NCI-H524 (cell line): ENCODE measurements at regions not wholly inside any gene's neighbourhood (a gene's known extent, or its start where the extent isn't known, plus 50 kb on each side); places are given as distances from the start of the nearest gene placed in this dataset.
A peak's percentile ranks its signal among the peaks of the same experiment; 100 is the strongest.
"Not testable (repeated sequence)": the region's sequence is repeated elsewhere in the genome, so short reads cannot be mapped to it uniquely, and the experiment has no call there.

ENCODE experiments used
- DNase-seq, 2 experiments: peaks; one replicate each; lab custom pipeline; 2025; lab: John Stamatoyannopoulos, UW

DNA sequence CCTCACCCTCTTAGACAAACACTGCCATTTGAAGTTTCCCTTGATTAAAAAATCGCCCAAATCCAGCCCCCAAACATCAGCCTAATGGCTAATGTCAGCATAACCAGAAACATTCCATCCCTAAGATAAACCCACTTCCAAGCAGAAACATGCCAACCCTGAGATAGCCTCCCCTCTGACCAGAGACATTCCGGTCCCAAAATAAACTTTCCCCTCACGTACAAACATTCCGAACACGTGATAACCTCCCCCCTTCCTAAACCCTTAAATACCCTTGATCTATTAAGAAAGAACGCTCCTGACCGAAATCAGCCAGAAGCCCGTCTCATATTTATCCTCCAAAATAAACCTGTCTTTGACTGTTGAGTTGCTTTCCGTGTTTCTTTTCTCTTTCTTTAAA lies 237.2 kb downstream of the ASMT start:
- no peak for DNase-seq

DNA sequence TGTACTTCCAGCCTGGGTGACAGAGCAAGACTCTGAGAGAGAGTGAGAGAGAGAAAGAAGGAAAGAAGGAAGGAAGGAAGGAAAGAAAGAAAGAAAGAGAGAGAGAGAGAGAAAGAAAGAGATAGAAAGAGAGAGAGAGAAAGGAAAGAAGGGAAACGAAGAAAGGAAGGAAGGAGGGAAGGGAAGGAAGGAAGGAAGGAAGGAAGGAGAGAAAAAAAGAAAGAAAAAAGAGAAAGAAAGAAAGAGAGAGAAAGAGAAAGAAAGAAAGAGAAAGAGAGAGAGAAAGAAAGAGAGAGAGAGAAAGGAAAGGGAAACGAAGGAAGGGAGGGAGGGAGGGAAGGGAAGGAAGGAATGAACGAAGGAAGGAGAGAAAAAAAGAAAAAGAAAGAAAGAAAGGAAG lies 238.6 kb downstream of the ASMT start:
- no peak for DNase-seq

DNA sequence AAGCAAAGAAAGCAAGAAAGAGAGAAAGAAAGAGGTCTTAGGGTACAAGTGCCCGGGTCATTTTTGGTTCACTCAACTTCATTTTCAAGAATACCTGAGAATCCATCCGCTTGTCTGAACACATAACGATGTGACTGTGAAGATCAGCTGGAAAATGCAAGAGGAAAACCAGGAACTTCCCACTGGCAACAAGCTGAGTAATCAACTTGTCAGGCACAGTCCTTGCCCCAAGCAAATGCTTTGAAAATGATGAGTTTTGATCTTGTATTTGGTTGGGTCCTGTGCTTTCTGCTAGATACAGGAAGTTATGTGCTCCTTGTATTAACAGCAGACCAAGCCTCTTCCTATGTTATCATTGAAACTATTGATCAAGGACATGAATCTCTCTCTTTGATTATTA lies 239.1 kb downstream of the ASMT start:
- DNase-seq: no peak

DNA sequence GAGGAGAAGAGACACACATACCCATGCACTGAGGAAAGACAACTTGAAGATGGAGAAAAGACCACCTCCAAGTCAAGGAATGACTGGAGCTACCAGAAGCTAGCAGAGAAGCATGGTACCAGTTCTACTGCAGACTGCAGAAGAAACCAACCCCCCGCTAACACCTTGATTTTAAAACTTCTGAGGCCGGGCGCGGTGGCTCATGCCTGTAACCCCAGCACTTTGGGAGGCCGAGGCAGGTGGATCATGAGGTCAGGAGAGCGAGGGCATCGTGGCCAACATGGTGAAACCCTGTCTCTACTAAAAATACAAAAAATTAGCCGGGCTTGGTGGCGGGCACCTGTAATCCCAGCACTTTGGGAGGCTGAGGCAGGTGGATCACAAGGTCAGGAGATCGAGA lies 240.0 kb downstream of the ASMT start:
- DNase-seq: not testable (repeated sequence)

DNA sequence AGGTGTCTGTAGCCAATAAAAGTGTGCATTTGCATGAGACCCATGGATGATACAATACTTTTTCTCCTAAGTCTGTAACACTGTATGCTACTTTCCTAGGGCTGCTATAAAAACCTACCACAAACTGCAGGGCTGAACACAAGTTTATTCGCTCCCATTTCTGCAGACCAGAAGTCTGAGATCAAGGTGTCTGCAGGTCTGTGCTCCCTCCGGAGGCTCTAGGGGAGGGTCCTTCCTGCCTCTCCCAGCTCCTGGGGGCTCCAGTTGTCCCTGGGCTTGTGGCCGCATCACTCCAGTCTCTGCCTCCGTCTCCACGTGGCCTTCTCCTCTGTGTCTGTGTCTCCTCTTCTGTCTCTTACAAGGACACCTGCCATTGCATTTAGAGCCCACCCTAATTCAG lies 244.4 kb downstream of the ASMT start:
- DNase-seq: not testable (repeated sequence)

DNA sequence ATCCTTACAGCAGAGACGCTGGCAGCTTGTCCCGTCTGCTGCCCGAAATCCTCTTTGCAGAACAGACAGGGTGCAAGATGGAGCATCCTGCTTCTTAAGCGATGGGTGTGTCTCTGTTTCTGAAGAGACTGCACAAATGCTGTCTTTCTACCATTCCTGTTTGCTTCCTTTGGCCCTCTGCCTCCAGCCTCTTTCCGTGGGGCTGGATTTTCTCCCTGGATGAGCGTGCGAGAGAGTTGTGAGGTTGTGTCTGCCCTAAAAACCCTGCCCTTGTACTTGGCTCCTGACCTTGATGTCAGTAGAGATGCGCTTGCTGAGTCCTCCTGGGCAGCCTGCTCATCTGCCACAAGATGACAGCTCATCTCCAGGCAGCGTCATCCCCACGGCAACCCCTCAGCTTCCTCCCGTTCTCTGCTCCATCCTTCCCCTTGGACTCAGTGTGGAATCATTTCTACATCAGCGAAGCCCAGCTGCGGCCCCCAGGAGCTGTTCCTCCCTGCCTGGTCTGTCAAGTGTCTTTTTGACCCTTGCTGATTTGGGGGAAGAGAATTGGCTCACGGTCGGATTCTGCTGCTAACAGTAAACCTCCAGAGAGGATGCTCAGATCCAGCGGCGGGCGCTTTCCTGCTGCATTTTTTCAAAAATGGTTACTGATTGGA lies 246.2 kb downstream of the ASMT start:
- no peak for DNase-seq

DNA sequence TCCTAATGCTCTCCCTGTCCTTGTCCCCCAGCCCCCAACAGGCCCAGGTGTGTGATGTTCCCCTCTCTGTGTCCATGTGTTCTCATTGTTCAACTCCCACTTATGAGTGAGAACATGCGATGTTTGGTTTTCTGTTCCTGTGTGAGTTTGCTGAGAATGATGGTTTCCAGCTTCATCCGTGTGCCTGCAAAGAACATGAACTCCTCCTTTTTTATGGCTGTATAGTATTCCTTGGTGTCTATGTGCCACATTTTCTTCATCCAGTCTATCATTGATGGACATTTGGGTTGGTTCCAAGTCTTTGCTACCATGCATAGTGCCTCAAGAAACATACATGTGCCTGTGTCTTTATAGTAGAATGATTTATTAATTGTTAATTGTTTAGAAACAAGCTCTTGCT lies 249.1 kb downstream of the ASMT start:
- not testable (repeated sequence) for DNase-seq

DNA sequence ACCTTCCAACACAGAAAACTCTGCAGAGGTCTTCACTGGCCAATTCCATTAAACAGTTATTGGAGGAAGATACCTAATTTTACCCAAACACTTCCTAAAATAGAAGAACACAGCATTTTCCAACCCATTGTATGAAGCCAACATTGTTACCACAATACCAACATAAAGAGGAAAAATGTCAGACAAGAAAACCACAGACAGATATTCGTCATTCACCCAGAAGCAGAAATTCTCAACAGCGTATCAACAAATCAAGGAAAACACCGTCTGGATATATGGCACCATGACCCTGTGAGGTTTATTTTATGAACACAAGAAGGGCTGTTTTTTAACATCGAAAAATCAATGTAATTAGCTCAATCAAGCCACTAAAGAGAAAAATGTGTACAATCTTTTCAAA lies 255.6 kb downstream of the ASMT start:
- DNase-seq: no peak

DNA sequence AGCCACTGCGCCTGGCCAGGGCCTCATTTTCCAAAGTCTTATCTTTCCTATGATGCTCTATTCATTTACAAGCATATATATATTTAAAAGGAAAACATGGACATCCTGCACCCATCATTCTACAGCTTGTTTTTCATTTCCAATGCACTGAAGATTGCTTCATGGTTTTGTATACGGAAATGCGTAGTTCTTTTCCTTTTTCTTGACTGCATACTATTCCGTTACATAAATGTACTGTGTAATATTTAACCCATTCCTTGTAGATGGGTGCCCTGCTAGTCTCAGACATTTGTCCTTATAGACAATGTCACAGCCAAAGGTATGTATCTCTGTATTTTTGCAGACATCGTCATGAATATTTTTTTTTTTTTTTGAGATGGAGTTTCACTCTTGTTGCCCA lies 257.0 kb downstream of the ASMT start:
- no peak for DNase-seq

DNA sequence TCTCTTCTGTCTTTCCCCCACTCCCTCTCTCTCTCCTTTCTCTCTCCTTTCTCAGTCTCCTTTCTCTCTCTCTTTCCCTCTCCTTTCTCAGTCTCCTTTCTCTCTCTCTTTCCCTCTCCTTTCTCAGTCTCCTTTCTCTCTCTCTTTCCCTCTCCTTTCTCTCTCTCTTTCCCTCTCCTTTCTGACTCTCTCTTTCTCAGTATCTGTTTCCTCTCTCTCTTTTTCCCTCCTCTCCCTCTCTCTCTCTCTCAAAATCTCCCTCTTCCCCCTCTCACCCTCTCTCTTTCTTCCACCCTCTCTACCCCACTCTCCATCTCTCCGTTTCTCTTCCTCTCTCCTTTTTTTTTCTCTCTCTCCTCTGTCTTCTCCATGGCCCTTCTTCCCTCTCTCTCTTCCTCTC lies 258.8 kb downstream of the ASMT start:
- no peak for DNase-seq

DNA sequence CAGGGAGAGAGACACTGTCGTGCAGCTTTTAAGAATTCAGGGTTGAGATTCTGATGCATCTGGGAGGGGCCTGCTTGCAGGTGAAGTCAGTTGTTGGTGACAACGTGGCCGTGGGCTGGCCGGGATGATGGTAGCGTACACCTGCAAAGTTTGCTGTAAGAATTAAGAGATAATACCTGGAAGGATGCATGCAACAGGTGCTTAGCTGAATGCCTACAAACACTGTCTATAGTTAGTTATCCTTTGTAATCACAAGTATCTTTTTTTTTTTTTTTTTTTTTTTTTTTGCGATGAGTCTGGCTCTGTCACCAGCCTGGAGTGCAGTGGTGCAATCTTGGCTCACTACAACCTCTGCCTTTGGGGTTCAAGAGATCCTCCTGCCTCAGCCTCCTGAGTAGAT lies 259.6 kb downstream of the ASMT start:
- DNase-seq: no peak

DNA sequence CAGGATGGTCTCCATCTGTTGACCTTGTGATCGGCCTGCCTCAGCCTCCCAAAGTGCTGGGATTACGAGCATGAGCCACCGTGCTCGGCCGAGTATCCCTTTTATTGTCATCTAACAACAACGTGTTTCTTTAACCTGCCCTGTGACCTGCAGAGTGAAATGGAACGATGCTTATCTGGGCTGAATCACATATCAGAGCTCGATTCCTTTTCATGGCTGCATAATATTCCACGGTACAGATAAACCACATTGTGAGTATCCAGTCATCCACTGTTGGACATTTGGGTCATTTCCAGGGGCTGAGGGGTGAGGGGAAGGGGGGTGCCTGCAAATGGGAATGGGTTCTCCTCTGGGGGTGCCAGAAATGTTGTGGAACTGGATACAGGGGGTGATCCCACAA lies 260.0 kb downstream of the ASMT start:
- DNase-seq: no peak

DNA sequence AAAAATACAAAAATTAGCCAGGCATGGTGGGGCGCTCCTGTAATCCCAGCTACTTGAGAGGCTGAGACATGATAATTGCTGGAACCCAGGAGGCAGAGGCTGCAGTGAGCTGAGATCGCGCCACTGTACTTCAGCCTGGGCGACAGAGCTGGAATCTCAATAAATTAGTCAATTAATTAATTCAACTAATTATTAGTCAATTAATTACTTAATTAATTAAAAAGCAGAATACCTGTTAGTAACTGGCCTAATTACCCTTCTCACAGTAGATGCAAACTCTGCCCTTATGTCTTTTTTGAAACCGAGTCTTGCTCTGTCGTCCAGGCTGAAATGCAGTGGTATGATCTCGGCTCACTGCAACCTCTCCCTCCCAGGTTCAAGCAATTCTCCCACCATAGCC lies 261.2 kb downstream of the ASMT start:
- DNase-seq: no peak

DNA sequence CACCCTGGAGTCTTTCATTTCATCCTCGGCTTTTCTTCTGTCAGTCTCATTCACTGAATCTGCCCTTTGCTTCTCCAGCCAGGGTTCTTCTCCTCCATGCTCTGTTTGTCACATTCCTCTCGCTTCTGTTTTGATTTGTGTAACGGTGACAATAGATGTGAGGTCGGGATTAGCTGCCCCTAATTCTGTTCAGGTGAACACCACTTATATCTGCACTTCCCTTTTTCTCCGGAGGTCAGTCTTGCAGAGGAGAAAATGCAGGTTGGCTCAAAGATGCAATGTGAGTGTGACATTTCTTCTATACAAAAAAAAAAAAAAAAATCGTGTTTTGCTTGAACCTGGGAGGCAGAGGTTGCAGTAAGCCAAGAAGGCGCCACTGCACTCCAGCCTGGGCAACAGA lies 262.9 kb downstream of the ASMT start:
- no peak for DNase-seq

DNA sequence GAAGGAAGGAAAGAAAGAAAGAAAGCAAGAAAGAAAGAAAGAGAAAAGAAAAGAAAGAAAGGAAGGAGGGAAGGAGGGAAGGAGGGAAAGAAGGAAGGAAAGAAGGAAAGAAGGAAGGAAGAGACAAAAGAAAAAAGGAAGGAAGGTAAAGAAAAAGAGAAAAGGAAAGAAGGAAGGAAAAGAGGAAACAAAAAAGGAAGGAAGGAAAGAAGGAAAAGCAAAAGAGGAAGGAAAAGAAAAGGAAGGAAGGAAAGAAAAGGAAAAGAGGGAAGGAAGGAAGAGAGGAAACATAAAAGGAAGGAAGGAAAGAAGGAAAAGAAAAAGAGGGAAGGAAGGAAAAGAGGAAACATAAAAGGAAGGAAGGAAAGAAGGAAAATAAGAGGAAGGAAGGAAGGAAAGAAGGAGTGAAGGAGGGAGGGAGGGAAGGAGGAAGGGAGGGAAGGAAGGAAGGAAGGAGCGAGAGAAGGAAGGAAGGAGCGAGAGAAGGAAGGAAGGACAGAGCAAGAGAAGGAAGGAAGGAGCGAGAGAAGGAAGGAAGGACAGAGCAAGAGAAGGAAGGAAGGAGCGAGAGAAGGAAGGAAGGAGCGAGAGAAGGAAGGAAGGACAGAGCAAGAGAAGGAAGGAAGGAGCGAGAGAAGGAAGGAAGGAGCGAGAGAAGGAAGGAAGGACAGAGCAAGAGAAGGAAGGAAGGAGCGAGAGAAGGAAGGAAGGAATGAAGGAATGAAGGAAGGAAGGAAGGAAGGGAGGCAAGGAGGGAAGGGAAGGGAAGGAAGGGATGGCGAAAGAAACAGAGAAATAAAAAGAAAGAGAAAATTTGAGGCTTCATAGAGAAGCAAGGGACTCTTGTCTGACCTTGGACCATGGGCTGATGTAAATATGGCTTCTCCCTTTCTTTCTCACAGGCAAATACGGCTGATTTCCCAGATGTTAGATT lies 266.3 kb downstream of the ASMT start:
- not testable (repeated sequence) for DNase-seq

DNA sequence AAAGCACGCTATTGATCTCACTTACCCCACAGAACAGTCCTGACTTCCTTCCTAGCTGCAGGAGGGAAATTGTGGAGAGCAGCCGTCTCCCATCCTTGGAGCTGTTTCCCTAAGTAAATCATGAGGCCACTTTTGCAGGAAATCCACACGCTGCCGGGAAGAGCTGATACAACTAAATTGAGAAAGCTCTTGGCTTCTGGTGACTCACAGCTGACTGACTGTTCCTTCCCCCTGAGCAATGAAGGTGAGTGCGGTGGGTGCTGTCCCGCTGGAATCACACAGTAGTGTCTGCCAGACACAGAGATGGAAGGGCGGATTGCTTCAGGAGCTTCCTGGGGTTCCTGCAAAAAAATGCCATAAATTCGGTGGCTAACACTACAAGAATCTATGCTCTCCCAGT lies 268.9 kb downstream of the ASMT start:
- no peak for DNase-seq

DNA sequence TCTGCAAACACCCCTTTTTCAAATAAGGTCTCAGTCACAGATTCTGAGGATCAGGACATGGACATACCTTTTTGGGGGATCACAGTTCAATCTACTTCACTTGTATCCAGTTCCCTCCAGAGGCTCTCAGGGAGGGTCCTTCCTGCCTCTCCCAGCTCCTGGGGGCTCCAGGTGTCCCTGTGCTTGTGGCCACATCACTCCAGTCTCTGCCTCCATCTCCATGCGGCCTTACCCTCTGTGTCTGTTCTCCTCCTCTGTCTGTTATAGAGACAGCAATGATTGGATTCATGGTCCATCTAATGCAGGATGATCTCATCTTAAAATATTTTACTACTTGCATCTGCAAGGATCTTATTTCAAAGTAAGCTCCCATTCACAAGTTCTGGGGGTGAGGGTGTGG lies 269.6 kb downstream of the ASMT start:
- DNase-seq: no peak

DNA sequence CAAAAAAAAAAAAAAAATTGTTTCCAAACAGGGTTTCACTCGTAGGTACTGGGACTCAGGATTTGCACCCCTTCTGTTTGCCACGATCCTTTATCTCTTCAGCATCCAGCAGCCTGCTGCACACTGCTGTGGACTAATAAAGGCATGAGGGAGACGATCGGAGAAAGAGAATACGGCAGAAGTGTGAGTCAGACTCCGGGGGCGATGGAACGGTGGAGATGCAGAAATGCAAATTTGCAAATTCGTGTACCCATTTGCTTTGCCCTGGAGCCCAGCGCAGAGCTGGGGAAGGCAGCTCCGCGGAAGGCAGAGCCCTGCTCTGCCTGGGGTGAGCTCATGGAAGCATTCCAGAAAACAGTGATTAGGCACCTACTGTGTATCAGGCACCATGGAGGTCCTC lies 270.3 kb downstream of the ASMT start:
- no peak for DNase-seq

DNA sequence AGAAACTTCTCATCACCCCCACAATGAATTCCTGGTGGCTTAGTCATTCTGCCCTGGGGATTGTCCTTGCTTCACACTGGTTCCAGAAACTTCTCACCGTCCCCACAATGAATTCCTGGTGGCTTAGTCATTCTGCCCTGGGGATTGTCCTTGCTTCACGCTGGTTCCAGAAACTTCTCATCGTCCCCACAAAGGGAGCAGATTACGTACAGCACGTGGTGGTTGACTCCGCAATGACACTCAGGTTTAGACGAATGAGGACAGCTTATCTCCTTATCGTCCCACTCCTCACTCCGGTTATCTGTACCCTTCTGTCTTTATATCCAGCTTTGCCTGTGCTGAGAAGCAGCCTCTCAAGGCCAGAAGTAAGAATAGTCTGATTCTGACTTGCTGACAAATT lies 273.4 kb downstream of the ASMT start:
- not testable (repeated sequence) for DNase-seq

DNA sequence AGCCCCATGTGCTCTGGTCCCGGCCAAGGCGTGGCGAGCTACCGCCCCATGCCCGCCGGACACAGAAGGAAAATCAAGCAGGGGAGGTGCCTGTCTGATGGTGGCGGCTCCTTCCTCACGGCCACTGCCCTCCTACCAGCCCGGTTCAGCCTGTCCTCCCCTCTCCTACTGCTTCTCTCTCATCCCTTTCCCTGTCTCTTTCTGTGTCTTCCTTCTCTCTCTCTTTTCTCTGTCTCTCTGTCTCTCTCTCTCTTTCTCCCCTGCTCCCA lies 279.1 kb downstream of the ASMT start:
- DNase-seq: no peak

DNA sequence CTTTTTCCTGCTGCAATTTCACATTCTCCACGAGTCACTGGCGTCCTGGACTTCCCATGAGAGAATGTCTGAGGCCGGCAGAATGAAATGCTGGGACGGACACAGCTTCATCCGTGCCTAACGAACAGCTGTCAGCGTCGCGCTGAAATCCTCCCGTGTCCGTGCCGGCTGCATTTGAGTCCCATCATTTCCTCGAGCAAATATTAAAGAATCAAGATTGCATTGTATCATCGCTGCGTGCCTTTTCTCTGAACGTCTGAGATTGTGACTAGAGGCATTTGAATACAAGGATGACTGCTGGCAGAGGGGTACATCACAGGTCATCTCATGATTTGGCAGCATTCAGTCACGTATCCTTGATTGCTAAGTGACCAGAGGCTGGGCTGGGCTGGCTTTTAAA lies 279.9 kb downstream of the ASMT start:
- peak; percentile 2 to 19 for DNase-seq

DNA sequence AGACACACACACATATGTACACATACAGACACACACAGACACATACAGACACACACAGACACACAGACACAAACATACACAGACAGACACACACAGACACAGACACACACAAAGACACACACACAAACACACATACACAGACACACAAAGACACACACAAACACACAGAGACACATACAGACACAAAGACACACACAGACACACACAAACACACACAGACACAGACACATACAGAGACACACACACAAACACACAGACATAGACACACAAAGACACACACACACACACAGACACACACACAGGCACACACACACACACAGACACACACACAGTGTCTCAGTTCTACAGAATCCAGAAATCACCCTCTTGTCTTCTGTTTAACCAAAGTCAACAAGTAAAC lies 280.7 kb downstream of the ASMT start:
- DNase-seq: no peak

DNA sequence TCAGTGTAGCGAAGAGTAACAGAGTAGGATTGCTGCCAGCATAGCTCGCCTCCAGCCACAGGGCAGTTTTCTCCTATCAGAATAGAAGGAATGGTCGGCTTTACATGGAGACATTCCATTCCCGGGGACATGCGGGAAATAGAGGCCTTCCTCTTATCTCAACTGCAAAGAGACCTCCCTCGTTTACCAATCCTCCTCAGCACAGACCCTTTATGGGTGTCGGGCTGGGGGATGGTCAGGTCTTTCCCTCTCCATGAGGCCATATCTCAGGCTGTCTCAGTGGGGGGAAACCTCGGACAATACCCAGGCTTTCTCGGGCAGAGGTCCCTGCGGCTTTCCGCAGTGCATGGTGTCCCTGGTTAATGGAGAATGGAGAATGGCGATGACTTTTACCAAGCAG lies 285.0 kb downstream of the ASMT start:
- DNase-seq: no peak

DNA sequence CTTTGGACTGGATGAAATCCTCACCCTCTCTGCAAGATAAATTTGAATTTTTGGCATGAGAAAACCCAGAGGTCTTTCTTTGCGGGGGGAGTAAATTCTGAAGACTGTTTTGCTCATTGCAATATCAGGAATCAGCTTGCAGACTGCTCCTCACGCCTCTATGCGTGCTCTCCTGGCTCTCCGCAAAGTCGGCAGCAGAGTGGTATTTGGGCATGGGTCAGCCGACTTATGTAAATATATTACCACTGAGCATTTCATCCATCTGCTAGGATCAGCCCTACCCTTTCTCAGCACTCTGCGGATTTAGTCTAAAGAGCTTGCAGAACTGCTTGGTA lies 288.0 kb downstream of the ASMT start:
- DNase-seq: peak; percentile 41 to 78
